Immature natural killer cell (primary cell): ENCODE measurements at regions not wholly inside any gene's neighbourhood (a gene's known extent, or its start where the extent isn't known, plus 50 kb on each side); places are given as distances from the start of the nearest gene placed in this dataset.
A peak's percentile ranks its signal among the peaks of the same experiment; 100 is the strongest.
"Not testable (repeated sequence)": the region's sequence is repeated elsewhere in the genome, so short reads cannot be mapped to it uniquely, and the experiment has no call there.

Experiments
- DNase-seq, 3 donors: peaks; one replicate each; pipeline ENCODE4 v3.0.0; 2022; ENCODE audit warnings: mixed read lengths in 1 of 3
- H3K27ac Mint-ChIP-seq, 6 donors: one replicate each; pipeline ENCODE4 v1.8.0; 2020; ENCODE audit warnings: mixed read lengths in 6 of 6, mild to moderate bottlenecking in 5 of 6, inconsistent platforms in 4 of 6, moderate library complexity in 3 of 6
- H3K27me3 Mint-ChIP-seq, 3 donors: one replicate each; pipeline ENCODE4 v1.8.0; 2020 to 2021; ENCODE audit warnings: low read depth in 3 of 3, mild to moderate bottlenecking in 3 of 3, mixed read lengths in 3 of 3, moderate library complexity in 3 of 3, inconsistent platforms in 1 of 3
- H3K36me3 Mint-ChIP-seq, 3 donors: one replicate each; pipeline ENCODE4 v1.8.0; 2020; ENCODE audit warnings: mixed read lengths in 3 of 3, inconsistent platforms in 2 of 3, mild to moderate bottlenecking in 2 of 3
- H3K4me1 Mint-ChIP-seq, 2 donors: one replicate each; pipeline ENCODE4 v1.8.0; 2020; ENCODE audit warnings: inconsistent platforms in 2 of 2, mild to moderate bottlenecking in 2 of 2, mixed read lengths in 2 of 2, moderate library complexity in 1 of 2
- H3K4me3 Mint-ChIP-seq, 5 donors: one replicate each; pipeline ENCODE4 v1.8.0; 2020; ENCODE audit warnings: mild to moderate bottlenecking in 5 of 5, mixed read lengths in 5 of 5, inconsistent platforms in 3 of 5, moderate library complexity in 3 of 5
- H3K9me3 Mint-ChIP-seq, 6 donors: one replicate each; pipeline ENCODE4 v1.8.0; 2020; ENCODE audit warnings: mild to moderate bottlenecking in 6 of 6, mixed read lengths in 6 of 6, inconsistent platforms in 4 of 6, moderate library complexity in 3 of 6

- H3K27me3 Mint-ChIP-seq, result peaks cover 0 to 2% (median 0%) of the 10 kb centered on the region in 3 donors
- H3K4me1 Mint-ChIP-seq, result no peaks in the 10 kb centered on the region
- H3K27ac Mint-ChIP-seq, result no peak overlapping the region
- H3K36me3 Mint-ChIP-seq, result no peaks in the 10 kb centered on the region
- DNase-seq, result no peak
- H3K4me3 Mint-ChIP-seq, result no peak overlapping the region
- H3K9me3 Mint-ChIP-seq, result peaks cover 0 to 8% (median 3%) of the 10 kb centered on the region in 6 donors
Observed at GRCh38 chr10:35827783-35828182, 185.7 kb upstream of the FZD8 start.

- Mint-ChIP-seq H3K36me3 (no peaks in the 10 kb centered on the region), H3K9me3 (peaks cover 0 to 9% (median 0%) of the 10 kb centered on the region in 6 donors), H3K4me3 (no peak overlapping the region), H3K27ac (no peak overlapping the region), H3K4me1 (no peaks in the 10 kb centered on the region), H3K27me3 (peaks cover 0 to 3% (median 1%) of the 10 kb centered on the region in 3 donors)
- DNase-seq, result no peak
Observed at GRCh38 chr10:35824704-35825103, 182.6 kb upstream of the FZD8 start.

GRCh38 chr10:35822316-35822715, 180.2 kb upstream of the FZD8 start:
- Mint-ChIP-seq H3K4me1 (no peaks in the 10 kb centered on the region), H3K36me3 (no peaks in the 10 kb centered on the region), H3K9me3 (peaks cover 0 to 5% (median under 1%) of the 10 kb centered on the region in 6 donors), H3K4me3 (no peak overlapping the region), H3K27ac (no peak overlapping the region), H3K27me3 (peaks cover 0 to 3% (median 2%) of the 10 kb centered on the region in 3 donors)
- DNase-seq, result no peak

GRCh38 chr10:35821339-35821911, 179.3 kb upstream of the FZD8 start:
- Mint-ChIP-seq H3K36me3 (no peaks in the 10 kb centered on the region), H3K9me3 (peaks cover 0 to 5% (median under 1%) of the 10 kb centered on the region in 6 donors), H3K27ac (no peak overlapping the region), H3K27me3 (peaks cover 0 to 3% (median 2%) of the 10 kb centered on the region in 3 donors), H3K4me1 (no peaks in the 10 kb centered on the region), H3K4me3 (no peak overlapping the region)
- no peak for DNase-seq

- no peak overlapping the region for H3K27ac Mint-ChIP-seq
- H3K4me3 Mint-ChIP-seq, result no peak overlapping the region
- DNase-seq, result no peak
- peaks cover 0 to 5% (median 2%) of the 10 kb centered on the region in 6 donors for H3K9me3 Mint-ChIP-seq
- H3K27me3 Mint-ChIP-seq, result peaks cover 0 to 3% (median 2%) of the 10 kb centered on the region in 3 donors
- H3K36me3 Mint-ChIP-seq, result no peaks in the 10 kb centered on the region
- no peaks in the 10 kb centered on the region for H3K4me1 Mint-ChIP-seq
Observed at GRCh38 chr10:35819736-35820135, 177.6 kb upstream of the FZD8 start.

GRCh38 chr10:35819011-35819410, 176.9 kb upstream of the FZD8 start:
- H3K27ac Mint-ChIP-seq, result no peak overlapping the region
- no peaks in the 10 kb centered on the region for H3K36me3 Mint-ChIP-seq
- peaks cover 0 to 4% (median 2%) of the 10 kb centered on the region in 3 donors for H3K27me3 Mint-ChIP-seq
- DNase-seq, result no peak
- no peaks in the 10 kb centered on the region for H3K4me1 Mint-ChIP-seq
- no peak overlapping the region for H3K4me3 Mint-ChIP-seq
- H3K9me3 Mint-ChIP-seq, result peaks cover 0 to 10% (median 2%) of the 10 kb centered on the region in 6 donors

GRCh38 chr10:35817109-35817508, 175.0 kb upstream of the FZD8 start:
- peak overlapping the region in 1 of 6 donors; percentile 13 for H3K27ac Mint-ChIP-seq
- not testable (repeated sequence) for H3K4me1 Mint-ChIP-seq, DNase-seq, H3K27me3 Mint-ChIP-seq, H3K9me3 Mint-ChIP-seq, H3K36me3 Mint-ChIP-seq, H3K4me3 Mint-ChIP-seq

GRCh38 chr10:35813219-35813618, 171.1 kb upstream of the FZD8 start:
- H3K4me3 Mint-ChIP-seq, result no peak overlapping the region
- H3K4me1 Mint-ChIP-seq, result no peaks in the 10 kb centered on the region
- H3K27me3 Mint-ChIP-seq, result peaks cover 1 to 4% (median 1%) of the 10 kb centered on the region in 3 donors
- peaks cover 0 to 23% (median 5%) of the 10 kb centered on the region in 6 donors for H3K9me3 Mint-ChIP-seq
- H3K27ac Mint-ChIP-seq, result no peak overlapping the region
- peaks cover 0 to 3% (median 0%) of the 10 kb centered on the region in 3 donors for H3K36me3 Mint-ChIP-seq
- no peak for DNase-seq

- H3K4me1 Mint-ChIP-seq, result no peaks in the 10 kb centered on the region
- H3K27me3 Mint-ChIP-seq, result peaks cover 1 to 4% (median 1%) of the 10 kb centered on the region in 3 donors
- H3K9me3 Mint-ChIP-seq, result peaks cover 0 to 29% (median 6%) of the 10 kb centered on the region in 6 donors
- H3K27ac Mint-ChIP-seq, result no peak overlapping the region
- H3K36me3 Mint-ChIP-seq, result peaks cover 0 to 3% (median 0%) of the 10 kb centered on the region in 3 donors
- no peak overlapping the region for H3K4me3 Mint-ChIP-seq
- DNase-seq, result no peak
Observed at GRCh38 chr10:35808344-35808743, 166.2 kb upstream of the FZD8 start.

- Mint-ChIP-seq H3K27ac (no peak overlapping the region), H3K36me3 (no peaks in the 10 kb centered on the region), H3K27me3 (peaks cover 0 to 1% (median 0%) of the 10 kb centered on the region in 3 donors), H3K9me3 (peaks cover 0 to 10% (median 1%) of the 10 kb centered on the region in 6 donors), H3K4me1 (no peaks in the 10 kb centered on the region), H3K4me3 (no peak overlapping the region)
- DNase-seq, result no peak
Observed at GRCh38 chr10:35803046-35803445, 160.9 kb upstream of the FZD8 start.

GRCh38 chr10:35797187-35797586, 155.1 kb upstream of the FZD8 start:
- Mint-ChIP-seq H3K27me3 (peaks cover 0 to 2% (median 0%) of the 10 kb centered on the region in 3 donors), H3K36me3 (no peaks in the 10 kb centered on the region), H3K4me1 (no peaks in the 10 kb centered on the region), H3K9me3 (peaks cover 0 to 3% (median 0%) of the 10 kb centered on the region in 6 donors), H3K27ac (no peak overlapping the region), H3K4me3 (no peak overlapping the region)
- DNase-seq, result no peak

GRCh38 chr10:35795131-35795824, 153.2 kb upstream of the FZD8 start:
- Mint-ChIP-seq H3K4me3 (no peak overlapping the region), H3K27me3 (peaks cover 0 to 2% (median 0%) of the 10 kb centered on the region in 3 donors), H3K36me3 (no peaks in the 10 kb centered on the region), H3K27ac (no peak overlapping the region), H3K4me1 (no peaks in the 10 kb centered on the region), H3K9me3 (peaks cover 0 to 3% (median 0%) of the 10 kb centered on the region in 6 donors)
- no peak for DNase-seq

- Mint-ChIP-seq H3K36me3 (no peaks in the 10 kb centered on the region), H3K4me3 (no peak overlapping the region), H3K4me1 (no peaks in the 10 kb centered on the region), H3K27ac (no peak overlapping the region), H3K9me3 (peaks cover 0 to 6% (median 0%) of the 10 kb centered on the region in 6 donors), H3K27me3 (peaks cover 0 to 2% (median 0%) of the 10 kb centered on the region in 3 donors)
- no peak for DNase-seq
Observed at GRCh38 chr10:35794703-35795102, 152.6 kb upstream of the FZD8 start.

- Mint-ChIP-seq H3K4me3 (no peak overlapping the region), H3K27me3 (peaks cover 0 to 2% (median 2%) of the 10 kb centered on the region in 3 donors), H3K27ac (no peak overlapping the region), H3K36me3 (no peaks in the 10 kb centered on the region), H3K4me1 (no peaks in the 10 kb centered on the region), H3K9me3 (peaks cover 0 to 5% (median 0%) of the 10 kb centered on the region in 6 donors)
- DNase-seq, result no peak
Observed at GRCh38 chr10:35792291-35792690, 150.2 kb upstream of the FZD8 start.
